ENCODE measurements at regions not wholly inside any gene's neighbourhood (a gene's known extent, or its start where the extent isn't known, plus 50 kb on each side); places are given as distances from the start of the nearest gene placed in this dataset.

- H3K4me1 ChIP-seq, result no peaks in the 10 kb centered on the region
- H3K27ac ChIP-seq, result no peak overlapping the region
- intact Hi-C loops (cut with DNase I), result no loop called here
- ATAC-seq, result no peak
- no peaks in the 10 kb centered on the region for H3K27me3 ChIP-seq
- no peak for DNase-seq
- TF ChIP-seq CTCF (IDR thresholded peaks at IDR 0.05), result no peak
- no peak overlapping the region for H3K4me3 ChIP-seq
- 49 to 73% methylated on average over 3 of the region's 3 CpGs for WGBS, 2 donors
- H3K36me3 ChIP-seq, result no peaks in the 10 kb centered on the region
- peaks cover 0 to 35% (median 18%) of the 10 kb centered on the region in 11 donors for H3K9me3 ChIP-seq
These were observed 524.4 kb downstream of the BCL11A start for GRCh38 chr2:60028849-60029565.

GRCh38 chr2:60025496-60025895 is 528.0 kb downstream of the BCL11A start:
- WGBS, 2 donors, result 88 to 92% methylated on average over 2 of the region's 2 CpGs
- no peak for ATAC-seq
- H3K9me3 ChIP-seq, result peaks cover 0 to under 1% (median 0%) of the 10 kb centered on the region in 11 donors
- no peak for TF ChIP-seq CTCF (IDR thresholded peaks at IDR 0.05)
- intact Hi-C loops (cut with DNase I), result no loop called here
- no peak overlapping the region for H3K27ac ChIP-seq
- H3K27me3 ChIP-seq, result no peaks in the 10 kb centered on the region
- no peaks in the 10 kb centered on the region for H3K4me1 ChIP-seq
- no peaks in the 10 kb centered on the region for H3K36me3 ChIP-seq
- DNase-seq, result no peak
- H3K4me3 ChIP-seq, result no peak overlapping the region

- ATAC-seq (no peak), DNase-seq (no peak)
- H3K4me3 ChIP-seq, result no peak overlapping the region
- intact Hi-C loops (cut with DNase I), result no loop called here
- H3K4me1 ChIP-seq, result no peaks in the 10 kb centered on the region
- no peaks in the 10 kb centered on the region for H3K27me3 ChIP-seq
- no peaks in the 10 kb centered on the region for H3K36me3 ChIP-seq
- H3K9me3 ChIP-seq, result peaks cover 0 to 14% (median 0%) of the 10 kb centered on the region in 11 donors
- no peak for TF ChIP-seq CTCF (IDR thresholded peaks at IDR 0.05)
- H3K27ac ChIP-seq, result no peak overlapping the region
- WGBS, 2 donors, result 82 to 84% methylated on average over 5 of the region's 5 CpGs
These were observed 530.0 kb downstream of the BCL11A start for GRCh38 chr2:60023256-60023985.

- Histone ChIP-seq H3K4me1 (no peaks in the 10 kb centered on the region), H3K27ac (no peak overlapping the region), H3K27me3 (no peaks in the 10 kb centered on the region), H3K36me3 (no peaks in the 10 kb centered on the region), H3K9me3 (peaks cover 0 to 5% (median 0%) of the 10 kb centered on the region in 11 donors), H3K4me3 (no peak overlapping the region)
- 90% methylated on average over 2 of the region's 2 CpGs for WGBS, 2 donors
- intact Hi-C loops (cut with DNase I), result no loop called here
- DNase-seq (no peak), ATAC-seq (no peak)
- TF ChIP-seq CTCF (IDR thresholded peaks at IDR 0.05), result no peak
These were observed 545.8 kb downstream of the BCL11A start for GRCh38 chr2:60007671-60008070.

Measured in heart right ventricle (tissue), 16 donors.